ENCODE measurements at regions not wholly inside any gene's neighbourhood (a gene's known extent, or its start where the extent isn't known, plus 50 kb on each side); places are given as distances from the start of the nearest gene placed in this dataset.
A peak's percentile ranks its signal among the peaks of the same experiment; 100 is the strongest.
"Not testable (repeated sequence)": the region's sequence is repeated elsewhere in the genome, so short reads cannot be mapped to it uniquely, and the experiment has no call there.

DNA sequence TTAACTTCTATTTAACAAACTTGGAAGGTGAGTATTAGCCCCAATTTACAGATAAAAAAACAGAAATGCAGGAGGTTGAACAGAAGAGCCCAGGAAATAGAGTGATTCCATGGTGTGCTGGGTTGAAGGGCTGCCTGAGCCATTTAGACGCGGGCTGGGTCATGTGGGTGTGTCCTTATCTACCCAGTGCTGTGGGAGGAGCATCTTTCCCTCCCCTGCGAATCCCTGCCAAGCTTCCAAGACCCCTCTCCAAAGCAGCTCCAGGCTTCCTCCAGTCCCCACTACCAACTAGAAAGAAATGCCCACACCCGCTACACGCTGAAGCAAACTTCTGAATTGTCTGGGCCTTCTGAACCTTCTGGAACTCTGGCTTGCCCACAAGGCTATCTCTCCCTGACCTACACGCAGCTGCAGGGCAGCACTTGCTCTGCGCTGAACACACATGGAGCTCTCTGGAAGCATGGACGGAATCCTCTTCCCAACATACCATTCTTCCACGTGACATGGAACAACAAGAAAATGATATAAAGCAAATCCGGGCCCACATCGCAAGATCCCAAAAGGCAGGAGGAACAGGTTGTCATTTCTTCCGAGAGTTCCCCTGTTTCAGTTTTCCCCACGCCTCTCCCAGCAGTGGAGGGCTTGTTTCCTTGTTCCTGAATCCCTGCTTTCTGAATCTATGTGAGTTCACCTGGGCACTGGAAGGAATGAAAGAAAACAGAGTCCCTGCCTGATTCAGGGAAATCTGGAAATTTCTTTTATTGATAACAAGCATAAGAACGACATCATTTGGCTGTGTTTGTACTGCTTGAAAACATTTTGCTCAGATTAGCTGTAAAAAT is 562.7 kb upstream of the ID2 start:
- Histone ChIP-seq H3K36me3 (replicated peaks; ENCODE audit: control insufficient read depth, insufficient read depth, low read length) (no peaks in the 10 kb centered on the region), H3K4me3 (ENCODE audit: insufficient read depth, low read depth, low read length) (no peak overlapping the region), H3K27me3 (ENCODE audit: control insufficient read depth, insufficient read depth, low read length) (no peaks in the 10 kb centered on the region)
- no peak for DNase-seq

GRCh38 chr2:8119782-8120505 is 561.9 kb upstream of the ID2 start:
- no peaks in the 10 kb centered on the region for H3K36me3 ChIP-seq (replicated peaks; ENCODE audit: control insufficient read depth, insufficient read depth, low read length)
- H3K4me3 ChIP-seq (ENCODE audit: insufficient read depth, low read depth, low read length), result no peak overlapping the region
- DNase-seq, result no peak
- H3K27me3 ChIP-seq (ENCODE audit: control insufficient read depth, insufficient read depth, low read length), result no peaks in the 10 kb centered on the region

DNA sequence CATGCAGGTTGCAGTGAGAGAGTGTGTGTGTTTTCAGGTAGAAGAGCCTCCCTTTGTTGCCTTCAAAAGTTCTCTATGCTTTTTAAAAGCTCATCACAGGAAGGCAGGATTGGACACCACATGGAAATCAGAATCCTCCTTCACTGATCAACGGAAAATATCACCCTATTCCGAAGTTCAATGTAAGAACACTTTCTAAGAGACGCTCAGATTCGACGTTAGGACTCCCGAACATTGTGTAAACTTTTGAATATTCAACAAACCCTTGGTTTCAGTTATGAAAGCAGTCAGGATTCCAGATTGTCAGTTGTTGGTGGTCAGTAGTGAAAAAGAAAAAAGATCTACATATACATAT is 561.4 kb upstream of the ID2 start:
- Histone ChIP-seq H3K36me3 (replicated peaks; ENCODE audit: control insufficient read depth, insufficient read depth, low read length) (no peaks in the 10 kb centered on the region), H3K4me3 (ENCODE audit: insufficient read depth, low read depth, low read length) (no peak overlapping the region)

DNA sequence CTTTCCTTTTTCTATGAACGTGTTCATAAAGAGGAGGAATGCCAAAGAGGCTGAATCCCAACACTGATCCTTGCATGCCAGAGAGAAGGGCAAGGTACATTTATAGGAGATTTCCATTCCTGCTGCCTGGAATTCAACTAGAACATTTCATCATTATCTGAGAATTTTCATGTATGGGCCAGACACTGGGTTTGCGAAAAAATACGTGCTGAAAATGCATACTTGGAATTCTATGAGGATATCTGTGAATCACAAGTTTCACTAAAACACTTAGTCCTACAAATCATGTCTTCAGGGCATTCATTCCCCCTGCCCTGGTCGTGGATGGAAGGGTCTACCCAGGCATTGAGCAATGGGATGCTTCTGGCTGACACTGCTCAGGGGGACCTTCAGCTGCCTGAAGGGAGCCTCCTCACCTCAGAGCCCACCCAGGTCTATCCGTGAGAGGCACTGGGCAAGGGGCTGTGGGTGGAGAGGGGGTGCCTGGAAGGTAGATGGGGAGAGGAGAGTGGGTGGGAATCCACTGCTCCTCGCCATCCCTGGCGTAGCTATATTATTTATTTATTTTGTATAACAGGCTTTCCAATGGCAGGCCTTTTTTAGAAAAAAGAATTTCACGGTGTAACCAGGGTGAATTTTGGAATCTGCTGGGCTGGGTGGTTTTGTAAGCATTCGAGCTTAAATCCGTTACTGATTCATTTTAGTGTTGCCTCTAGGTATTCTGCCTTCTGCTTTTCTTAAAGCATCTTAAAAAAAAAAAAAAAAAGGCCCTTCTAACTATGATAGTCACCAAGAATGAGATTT is 560.6 kb upstream of the ID2 start:
- no peak overlapping the region for H3K4me3 ChIP-seq (ENCODE audit: insufficient read depth, low read depth, low read length)
- no peaks in the 10 kb centered on the region for H3K36me3 ChIP-seq (replicated peaks; ENCODE audit: control insufficient read depth, insufficient read depth, low read length)
- no peak for DNase-seq
- no peaks in the 10 kb centered on the region for H3K27me3 ChIP-seq (ENCODE audit: control insufficient read depth, insufficient read depth, low read length)

More for the DNA sequence above, 561.4 kb upstream of the ID2 start:
- H3K27me3 ChIP-seq (ENCODE audit: control insufficient read depth, insufficient read depth, low read length), result no peaks in the 10 kb centered on the region
- DNase-seq, result no peak

DNA sequence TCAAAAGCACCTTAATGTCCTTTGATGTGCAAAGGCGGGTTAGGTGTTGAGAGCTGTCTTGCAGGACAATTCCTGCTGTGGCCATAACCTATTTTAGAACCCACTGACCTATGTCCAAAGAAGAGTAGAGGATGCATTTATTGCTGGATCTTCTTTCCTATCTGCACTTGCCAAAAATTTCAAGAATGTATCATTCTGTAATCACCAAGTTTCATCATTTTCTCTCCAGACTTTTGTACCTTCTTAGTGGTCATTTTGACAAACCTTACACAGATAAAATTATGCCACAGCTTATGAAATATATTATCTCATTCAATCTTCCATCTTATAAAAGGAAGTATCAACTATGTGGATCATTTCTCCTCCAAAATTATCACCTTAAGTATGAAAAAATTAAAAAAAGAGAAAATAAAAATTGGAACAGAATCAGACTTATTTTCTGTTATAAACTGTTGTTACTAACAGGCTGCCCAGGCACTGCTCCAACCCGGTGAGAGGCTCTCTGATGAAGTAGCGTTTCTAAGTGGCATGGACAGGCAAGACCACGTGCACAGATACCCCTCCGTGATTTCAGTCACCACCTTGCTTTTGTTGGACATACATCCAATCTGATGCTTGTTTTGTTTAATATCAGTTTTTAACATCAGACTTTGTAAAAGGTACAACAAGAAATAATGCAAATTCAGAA is 559.9 kb upstream of the ID2 start:
- Histone ChIP-seq H3K27me3 (ENCODE audit: control insufficient read depth, insufficient read depth, low read length) (no peaks in the 10 kb centered on the region), H3K4me3 (ENCODE audit: insufficient read depth, low read depth, low read length) (no peak overlapping the region), H3K36me3 (replicated peaks; ENCODE audit: control insufficient read depth, insufficient read depth, low read length) (no peaks in the 10 kb centered on the region)
- DNase-seq, result no peak

- no peaks in the 10 kb centered on the region for H3K36me3 ChIP-seq (replicated peaks; ENCODE audit: control insufficient read depth, insufficient read depth, low read length)
- no peak overlapping the region for H3K4me3 ChIP-seq (ENCODE audit: insufficient read depth, low read depth, low read length)
- no peak for DNase-seq
- no peaks in the 10 kb centered on the region for H3K27me3 ChIP-seq (ENCODE audit: control insufficient read depth, insufficient read depth, low read length)
Observed at GRCh38 chr2:8122520-8122919, 559.3 kb upstream of the ID2 start.

DNA sequence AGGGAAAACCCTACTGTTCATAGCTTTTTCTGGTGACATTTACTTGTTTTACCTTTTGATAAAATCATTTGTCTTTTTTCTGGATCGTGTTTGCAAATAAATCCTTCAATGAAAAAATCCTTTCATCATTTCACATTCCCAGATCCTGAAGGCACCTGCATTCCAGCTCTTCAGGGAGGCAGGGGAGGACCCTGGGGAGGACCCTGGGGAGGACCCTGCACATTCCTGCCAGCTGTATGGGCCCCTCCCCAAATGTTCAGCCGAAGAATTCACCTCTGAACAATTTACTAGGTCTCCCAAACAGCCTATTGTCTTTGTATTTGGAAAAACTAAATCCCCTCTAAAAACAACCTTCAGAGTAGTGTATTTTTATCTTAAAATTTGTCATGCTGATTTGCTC is 558.4 kb upstream of the ID2 start:
- Histone ChIP-seq H3K4me3 (ENCODE audit: insufficient read depth, low read depth, low read length) (no peak overlapping the region), H3K27me3 (ENCODE audit: control insufficient read depth, insufficient read depth, low read length) (no peaks in the 10 kb centered on the region), H3K36me3 (replicated peaks; ENCODE audit: control insufficient read depth, insufficient read depth, low read length) (no peaks in the 10 kb centered on the region)
- no peak for DNase-seq

DNA sequence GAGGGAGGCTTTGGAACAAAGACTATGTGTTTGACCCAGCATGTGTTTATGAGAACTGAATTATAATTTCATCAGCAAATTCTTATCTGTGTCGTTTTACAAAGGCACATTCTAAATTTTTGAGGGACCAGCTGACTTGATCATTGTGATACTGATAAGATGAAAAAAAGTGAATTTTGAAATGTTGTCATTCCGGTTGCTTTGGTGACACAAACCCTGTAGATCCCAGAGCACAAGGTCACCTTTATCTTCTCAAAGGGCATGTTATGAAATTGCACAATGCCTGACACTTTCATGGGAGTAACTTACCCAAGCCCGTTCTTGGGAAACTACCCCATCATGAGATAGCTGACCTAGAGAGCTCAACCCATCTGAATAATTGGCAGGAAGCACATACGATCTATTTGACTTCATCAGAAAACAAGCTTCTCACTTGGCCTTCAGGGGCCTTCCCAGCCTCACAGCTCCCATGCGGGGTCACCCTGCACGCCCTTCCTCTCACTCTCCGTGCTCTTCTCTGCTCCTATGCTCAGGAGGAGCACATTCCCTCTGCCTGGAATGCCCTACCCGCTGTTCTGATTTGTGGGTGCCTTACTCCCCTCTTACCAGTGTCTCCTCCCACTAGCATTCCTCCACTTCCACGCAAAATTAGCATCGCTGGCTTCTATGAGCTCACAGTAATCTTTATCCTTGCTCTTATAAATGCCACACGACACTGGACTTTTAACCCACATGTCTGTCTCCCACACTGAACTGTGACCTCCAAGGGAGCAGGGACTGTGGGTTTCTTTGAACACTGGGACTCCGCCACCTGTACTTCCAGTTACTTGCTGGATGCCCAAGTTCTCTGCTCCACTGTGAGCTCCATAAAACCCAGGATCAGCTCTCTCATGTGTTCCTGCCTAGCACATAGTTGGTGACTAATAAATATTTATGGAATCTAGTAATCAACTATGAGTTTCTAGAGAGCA is 555.8 kb upstream of the ID2 start:
- no peaks in the 10 kb centered on the region for H3K27me3 ChIP-seq (ENCODE audit: control insufficient read depth, insufficient read depth, low read length)
- H3K36me3 ChIP-seq (replicated peaks; ENCODE audit: control insufficient read depth, insufficient read depth, low read length), result no peaks in the 10 kb centered on the region
- H3K4me3 ChIP-seq (ENCODE audit: insufficient read depth, low read depth, low read length), result no peak overlapping the region
- DNase-seq, result no peak

DNA sequence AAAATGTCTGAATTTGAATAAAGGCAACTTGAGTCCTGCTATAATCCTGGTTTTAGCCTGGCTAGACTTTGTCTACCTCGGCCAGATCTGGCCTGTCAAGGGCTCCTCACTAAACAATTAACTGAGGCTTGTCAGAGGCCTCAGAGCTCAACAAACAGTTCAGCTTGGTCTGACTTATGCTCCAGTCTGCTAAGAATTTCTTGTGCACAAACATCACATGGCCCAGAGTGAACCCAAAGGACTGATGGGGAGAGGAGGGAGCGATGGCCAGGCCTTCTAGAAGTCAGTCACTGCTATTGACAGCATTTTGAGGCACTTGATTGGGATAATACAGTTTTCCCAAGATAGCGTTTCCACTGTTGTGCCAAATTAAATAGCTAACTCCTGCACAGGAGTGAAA is 555.1 kb upstream of the ID2 start:
- Histone ChIP-seq H3K36me3 (replicated peaks; ENCODE audit: control insufficient read depth, insufficient read depth, low read length) (no peaks in the 10 kb centered on the region), H3K4me3 (ENCODE audit: insufficient read depth, low read depth, low read length) (no peak overlapping the region), H3K27me3 (ENCODE audit: control insufficient read depth, insufficient read depth, low read length) (no peaks in the 10 kb centered on the region)
- DNase-seq, result no peak

GRCh38 chr2:8131423-8131822 is 550.4 kb upstream of the ID2 start:
- not testable (repeated sequence) for H3K4me3 ChIP-seq (ENCODE audit: insufficient read depth, low read depth, low read length); H3K36me3 ChIP-seq (replicated peaks; ENCODE audit: control insufficient read depth, insufficient read depth, low read length); H3K27me3 ChIP-seq (ENCODE audit: control insufficient read depth, insufficient read depth, low read length); DNase-seq

DNA sequence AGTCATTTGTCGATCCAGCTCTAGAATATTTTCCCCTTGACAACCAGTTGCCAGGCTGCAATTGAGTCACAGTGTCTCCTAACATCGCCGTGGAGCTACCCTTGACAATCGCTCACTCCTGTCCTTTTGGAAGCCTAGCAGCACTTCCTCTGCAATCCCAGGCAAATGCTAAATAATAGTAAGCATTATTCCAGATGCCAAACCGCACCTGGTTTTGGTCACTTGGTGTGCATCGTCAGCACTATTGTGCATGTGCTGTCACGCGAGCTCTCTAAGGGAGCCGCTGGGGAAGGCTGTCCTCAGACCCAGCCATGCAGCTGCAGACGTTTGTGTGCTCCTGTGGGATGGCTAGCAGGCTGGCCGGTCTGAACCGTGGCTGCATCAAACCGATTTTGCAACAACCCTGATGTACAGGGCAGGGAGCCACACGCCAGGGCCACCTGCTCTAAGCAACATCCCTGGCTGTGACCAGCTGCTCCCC is 549.5 kb upstream of the ID2 start:
- H3K4me3 ChIP-seq (ENCODE audit: insufficient read depth, low read depth, low read length), result no peak overlapping the region
- no peaks in the 10 kb centered on the region for H3K36me3 ChIP-seq (replicated peaks; ENCODE audit: control insufficient read depth, insufficient read depth, low read length)
- H3K27me3 ChIP-seq (ENCODE audit: control insufficient read depth, insufficient read depth, low read length), result no peaks in the 10 kb centered on the region
- no peak for DNase-seq

DNA sequence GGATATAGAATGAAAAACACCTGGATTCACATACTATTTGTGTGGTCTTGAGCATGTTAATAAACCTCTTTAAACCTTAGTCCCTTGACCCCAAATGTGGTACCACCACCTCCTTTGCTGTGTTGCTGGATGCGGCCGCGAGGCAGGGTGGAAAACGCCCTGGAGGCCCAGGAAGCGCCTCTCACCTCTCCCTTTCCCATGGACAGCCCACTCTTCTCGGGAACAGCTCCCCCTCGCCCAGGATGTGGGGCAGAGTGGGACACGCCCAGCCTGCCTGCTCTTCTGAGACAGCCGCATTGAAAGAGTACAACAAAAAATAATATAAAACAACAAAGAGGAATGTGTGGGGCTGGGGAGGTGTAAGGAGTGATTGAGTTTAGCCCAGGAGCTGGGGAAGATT is 549.0 kb upstream of the ID2 start:
- H3K4me3 ChIP-seq (ENCODE audit: insufficient read depth, low read depth, low read length), result no peak overlapping the region
- no peak for DNase-seq
- H3K27me3 ChIP-seq (ENCODE audit: control insufficient read depth, insufficient read depth, low read length), result no peaks in the 10 kb centered on the region
- no peaks in the 10 kb centered on the region for H3K36me3 ChIP-seq (replicated peaks; ENCODE audit: control insufficient read depth, insufficient read depth, low read length)

GRCh38 chr2:8133363-8133762 is 548.5 kb upstream of the ID2 start:
- no peaks in the 10 kb centered on the region for H3K27me3 ChIP-seq (ENCODE audit: control insufficient read depth, insufficient read depth, low read length)
- no peak overlapping the region for H3K4me3 ChIP-seq (ENCODE audit: insufficient read depth, low read depth, low read length)
- DNase-seq, result peak; percentile 54
- no peaks in the 10 kb centered on the region for H3K36me3 ChIP-seq (replicated peaks; ENCODE audit: control insufficient read depth, insufficient read depth, low read length)
